ENCODE measurements at regions not wholly inside any gene's neighbourhood (a gene's known extent, or its start where the extent isn't known, plus 50 kb on each side); places are given as distances from the start of the nearest gene placed in this dataset.

- Histone ChIP-seq H2AFZ (ENCODE audit: low read length) (no peak overlapping the region), H3K79me2 (ENCODE audit: low read length) (no peaks in the 10 kb centered on the region), H3K4me1 (ENCODE audit: insufficient read depth, low read length) (no peaks in the 10 kb centered on the region), H3F3A (ENCODE audit: low read length, unreplicated experiment) (no peaks in the 10 kb centered on the region), H3K9ac (ENCODE audit: low read length) (no peak overlapping the region), H3K36me3 (ENCODE audit: low read depth, low read length) (no peaks in the 10 kb centered on the region), H3K27me3 (ENCODE audit: low read length) (no peaks in the 10 kb centered on the region), H3K4me3 (ENCODE audit: low read length) (no peak overlapping the region), H3K9me3 (ENCODE audit: low read length) (no peaks in the 10 kb centered on the region), H3K4me2 (ENCODE audit: low read length) (no peak overlapping the region), H3K9me2 (replicated peaks; ENCODE audit: low read length) (no peaks in the 10 kb centered on the region), H4K20me1 (ENCODE audit: low read length) (no peaks in the 10 kb centered on the region), H3K27ac (ENCODE audit: low read length) (no peak overlapping the region)
- no peak for DNase-seq
- POLR2A ChIA-PET (ENCODE audit: unreplicated experiment), result no interaction called here
- TF ChIP-seq EZH2 (IDR thresholded peaks at IDR 0.05; ENCODE audit: low read length, unreplicated experiment), result no peak
- no peak for TF ChIP-seq EZH2phosphoT487 (IDR thresholded peaks at IDR 0.05; ENCODE audit: borderline replicate concordance, low read length)
- no peak for TF ChIP-seq CTCF (conservative IDR thresholded peaks at IDR 0.05; ENCODE audit: low read depth, low read length)
- intact Hi-C loops (cut with micrococcal nuclease), result no loop called here
- no TSS peak for BruUV-seq (replicated peaks)
- ATAC-seq, result no peak
- CTCF ChIA-PET, result no interaction called here
These were observed 474.7 kb downstream of the TRIML1 start for GRCh38 chr4:188613976-188614375.

- H3K36me3 ChIP-seq (ENCODE audit: low read depth, low read length), result no peaks in the 10 kb centered on the region
- H3K4me1 ChIP-seq (ENCODE audit: insufficient read depth, low read length), result no peaks in the 10 kb centered on the region
- H4K20me1 ChIP-seq (ENCODE audit: low read length), result no peaks in the 10 kb centered on the region
- H3K79me2 ChIP-seq (ENCODE audit: low read length), result no peaks in the 10 kb centered on the region
- no peak overlapping the region for H3K4me2 ChIP-seq (ENCODE audit: low read length)
- intact Hi-C loops (cut with micrococcal nuclease), result no loop called here
- CTCF ChIA-PET, result no interaction called here
- H3K27me3 ChIP-seq (ENCODE audit: low read length), result no peaks in the 10 kb centered on the region
- BruUV-seq (replicated peaks), result no TSS peak
- no peak overlapping the region for H2AFZ ChIP-seq (ENCODE audit: low read length)
- no peak for TF ChIP-seq CTCF (conservative IDR thresholded peaks at IDR 0.05; ENCODE audit: low read depth, low read length)
- POLR2A ChIA-PET (ENCODE audit: unreplicated experiment), result no interaction called here
- no peaks in the 10 kb centered on the region for H3K9me2 ChIP-seq (replicated peaks; ENCODE audit: low read length)
- no peak overlapping the region for H3K27ac ChIP-seq (ENCODE audit: low read length)
- no peak overlapping the region for H3K4me3 ChIP-seq (ENCODE audit: low read length)
- no peaks in the 10 kb centered on the region for H3K9me3 ChIP-seq (ENCODE audit: low read length)
- no peak overlapping the region for H3K9ac ChIP-seq (ENCODE audit: low read length)
- no peaks in the 10 kb centered on the region for H3F3A ChIP-seq (ENCODE audit: low read length, unreplicated experiment)
- ATAC-seq, result no peak
- DNase-seq, result no peak
These were observed 480.4 kb downstream of the TRIML1 start for GRCh38 chr4:188619456-188620149.

GRCh38 chr4:188620608-188621007 is 481.4 kb downstream of the TRIML1 start:
- Histone ChIP-seq H3K36me3 (ENCODE audit: low read depth, low read length) (no peaks in the 10 kb centered on the region), H3K4me1 (ENCODE audit: insufficient read depth, low read length) (no peaks in the 10 kb centered on the region), H3K4me2 (ENCODE audit: low read length) (no peak overlapping the region), H3K79me2 (ENCODE audit: low read length) (no peaks in the 10 kb centered on the region), H3K27ac (ENCODE audit: low read length) (no peak overlapping the region), H3F3A (ENCODE audit: low read length, unreplicated experiment) (no peaks in the 10 kb centered on the region), H3K9me2 (replicated peaks; ENCODE audit: low read length) (no peaks in the 10 kb centered on the region), H3K9ac (ENCODE audit: low read length) (no peak overlapping the region), H2AFZ (ENCODE audit: low read length) (no peak overlapping the region), H3K9me3 (ENCODE audit: low read length) (no peaks in the 10 kb centered on the region), H3K27me3 (ENCODE audit: low read length) (no peaks in the 10 kb centered on the region), H3K4me3 (ENCODE audit: low read length) (no peak overlapping the region), H4K20me1 (ENCODE audit: low read length) (no peaks in the 10 kb centered on the region)
- POLR2A ChIA-PET (ENCODE audit: unreplicated experiment), result no interaction called here
- ATAC-seq, result no peak
- CTCF ChIA-PET, result no interaction called here
- TF ChIP-seq EZH2phosphoT487 (IDR thresholded peaks at IDR 0.05; ENCODE audit: borderline replicate concordance, low read length) (no peak), EZH2 (IDR thresholded peaks at IDR 0.05; ENCODE audit: low read length, unreplicated experiment) (no peak), CTCF (conservative IDR thresholded peaks at IDR 0.05; ENCODE audit: low read depth, low read length) (no peak)
- no TSS peak for BruUV-seq (replicated peaks)
- intact Hi-C loops (cut with micrococcal nuclease), result no loop called here
- no peak for DNase-seq

Measured in PC-3 (cell line).